ENCODE measurements at regions not wholly inside any gene's neighbourhood (a gene's known extent, or its start where the extent isn't known, plus 50 kb on each side); places are given as distances from the start of the nearest gene placed in this dataset.

GRCh38 chr10:35903021-35903420 is 260.9 kb upstream of the FZD8 start:
- TF ChIP-seq GABPA (IDR thresholded peaks at IDR 0.05; ENCODE audit: low read depth) (no peak), EZH2 (IDR thresholded peaks at IDR 0.05; ENCODE audit: borderline replicate concordance, control insufficient read depth, low read depth, low read length) (no peak), TCF7 (IDR thresholded peaks at IDR 0.05; ENCODE audit: borderline replicate concordance) (no peak), KLF5 (IDR thresholded peaks at IDR 0.05; ENCODE audit: partially characterized antibody) (no peak), POLR2A (IDR thresholded peaks at IDR 0.05; ENCODE audit: low read depth, low read length) (no peak), CTCF (IDR thresholded peaks at IDR 0.05 in 2 of 3, conservative IDR thresholded peaks at IDR 0.05 in 1 of 3; ENCODE audit: control insufficient read depth in 2 of 3, extremely low read depth in 1 of 3, insufficient read depth in 1 of 3, low read depth in 3 of 3, low read length in 3 of 3) (no peak), HDAC2 (IDR thresholded peaks at IDR 0.05) (no peak), SUPT20H (IDR thresholded peaks at IDR 0.05; ENCODE audit: borderline replicate concordance, control insufficient read depth, low read depth, low read length) (no peak)
